Tibial artery (tissue), 4 donors: ENCODE measurements at regions not wholly inside any gene's neighbourhood (a gene's known extent, or its start where the extent isn't known, plus 50 kb on each side); places are given as distances from the start of the nearest gene placed in this dataset.

Source experiments
- DNase-seq, 2 donors: peaks; one replicate each; pipeline ENCODE4 v3.0.0-alpha.2; 2019
- H3K27ac ChIP-seq, 2 donors: fragments of 200-600 bp; sonication (generic) in 1 of 2; 1 replicate in 1 of 2; 2 replicates in 1 of 2; pipeline ENCODE4 v1.5.1; 2018 to 2019; ENCODE audit warnings: mild to moderate bottlenecking in 1 of 2
- H3K27me3 ChIP-seq, 2 donors: fragments of 200-600 bp; sonication (generic) in 1 of 2; one replicate each; pipeline versions ENCODE4 v1.5.1 to v1.6.0; 2016 to 2019
- H3K36me3 ChIP-seq, 3 donors: fragments of 200-600 bp; sonication (generic) in 2 of 3; one replicate each; pipeline ENCODE4 v1.5.1; 2016 to 2019; ENCODE audit warnings: mild to moderate bottlenecking in 2 of 3
- H3K4me1 ChIP-seq, 4 donors: fragments of 200-600 bp; sonication (generic) in 2 of 4; 1 replicate in 3 of 4; 2 replicates in 1 of 4; pipeline ENCODE4 v1.5.1; 2016 to 2019
- H3K4me3 ChIP-seq, 2 donors: fragments of 200-600 bp; sonication (generic) in 1 of 2; 1 replicate in 1 of 2; 2 replicates in 1 of 2; pipeline ENCODE4 v1.5.1; 2018 to 2019; ENCODE audit warnings: mild to moderate bottlenecking in 2 of 2
- H3K9me3 ChIP-seq, 3 donors: fragments of 200-600 bp; sonication (generic) in 1 of 3; one replicate each; pipeline ENCODE4 v1.5.1; 2016 to 2019
- intact Hi-C: fragments of 100-400 bp; cut with DNase I; formaldehyde crosslinking; loops from one replicate; pipeline ENCODE4 v1.15.0; 2023; ENCODE audit warnings: low total_unique reads
- TF ChIP-seq, protein P1 (sequence below), 2 experiments: fragments of 200-600 bp in 1 of 2; fragments of 450-650 bp in 1 of 2; IDR thresholded peaks; one replicate each; pipeline ENCODE4 v1.5.1; 2017 to 2019; ENCODE audit warnings: antibody characterized with exemption in 2 of 2, mild to moderate bottlenecking in 1 of 2, moderate library complexity in 1 of 2

DNA sequence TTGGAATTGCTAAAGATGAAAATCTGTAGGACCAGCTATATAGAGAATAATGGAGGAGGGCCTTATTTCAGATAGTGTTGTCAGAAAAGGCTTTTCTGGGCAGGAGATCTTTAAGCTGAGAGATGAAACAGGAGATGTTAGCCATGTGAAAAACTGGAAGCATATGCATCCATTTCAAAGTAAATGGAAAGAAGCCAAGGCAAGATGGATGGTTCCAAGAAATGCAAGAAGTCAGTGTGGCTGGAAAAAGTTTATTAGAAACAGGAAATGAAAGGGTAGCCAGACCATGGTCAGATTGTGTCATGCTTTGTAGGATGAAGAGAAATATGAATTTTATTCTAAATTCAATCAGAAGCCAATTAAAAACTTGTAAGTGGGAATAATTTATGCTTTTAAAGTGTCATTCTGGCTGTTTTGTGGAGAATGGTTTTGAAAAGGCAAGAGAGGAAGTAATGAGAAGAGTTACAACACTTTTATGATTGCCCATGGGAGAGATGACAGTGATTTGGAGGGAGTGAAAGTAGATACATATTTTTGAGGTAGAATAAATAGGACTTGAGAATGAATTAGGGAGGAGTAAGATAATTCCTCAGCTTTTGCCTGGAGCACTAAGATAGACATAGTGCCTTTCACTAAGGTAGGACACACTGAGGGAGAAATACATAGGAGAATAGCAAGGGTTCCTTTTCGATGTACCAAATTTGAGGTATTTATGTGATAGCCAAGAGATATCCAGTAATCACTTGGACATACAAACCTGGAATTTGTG is 620.1 kb downstream of the HTR1B start:
- H3K27ac ChIP-seq = no peak overlapping the region
- intact Hi-C loops = no loop called here
- DNase-seq = no peak
- no peaks in the 10 kb centered on the region for H3K36me3 ChIP-seq
- H3K4me1 ChIP-seq = peaks cover 0 to 13% (median 2%) of the 10 kb centered on the region in 4 donors
- TF ChIP-seq, protein P1, sequence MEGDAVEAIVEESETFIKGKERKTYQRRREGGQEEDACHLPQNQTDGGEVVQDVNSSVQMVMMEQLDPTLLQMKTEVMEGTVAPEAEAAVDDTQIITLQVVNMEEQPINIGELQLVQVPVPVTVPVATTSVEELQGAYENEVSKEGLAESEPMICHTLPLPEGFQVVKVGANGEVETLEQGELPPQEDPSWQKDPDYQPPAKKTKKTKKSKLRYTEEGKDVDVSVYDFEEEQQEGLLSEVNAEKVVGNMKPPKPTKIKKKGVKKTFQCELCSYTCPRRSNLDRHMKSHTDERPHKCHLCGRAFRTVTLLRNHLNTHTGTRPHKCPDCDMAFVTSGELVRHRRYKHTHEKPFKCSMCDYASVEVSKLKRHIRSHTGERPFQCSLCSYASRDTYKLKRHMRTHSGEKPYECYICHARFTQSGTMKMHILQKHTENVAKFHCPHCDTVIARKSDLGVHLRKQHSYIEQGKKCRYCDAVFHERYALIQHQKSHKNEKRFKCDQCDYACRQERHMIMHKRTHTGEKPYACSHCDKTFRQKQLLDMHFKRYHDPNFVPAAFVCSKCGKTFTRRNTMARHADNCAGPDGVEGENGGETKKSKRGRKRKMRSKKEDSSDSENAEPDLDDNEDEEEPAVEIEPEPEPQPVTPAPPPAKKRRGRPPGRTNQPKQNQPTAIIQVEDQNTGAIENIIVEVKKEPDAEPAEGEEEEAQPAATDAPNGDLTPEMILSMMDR (IDR thresholded peaks at IDR 0.05) = no peak
- no peak overlapping the region for H3K4me3 ChIP-seq
- no peaks in the 10 kb centered on the region for H3K9me3 ChIP-seq
- H3K27me3 ChIP-seq = no peaks in the 10 kb centered on the region

- TF ChIP-seq, protein P1 (IDR thresholded peaks at IDR 0.05) = no peak
- Histone ChIP-seq H3K36me3 (no peaks in the 10 kb centered on the region), H3K4me1 (peaks cover 0 to 13% (median 2%) of the 10 kb centered on the region in 4 donors), H3K27me3 (no peaks in the 10 kb centered on the region), H3K4me3 (no peak overlapping the region), H3K27ac (no peak overlapping the region), H3K9me3 (no peaks in the 10 kb centered on the region)
- DNase-seq = no peak
- intact Hi-C loops = no loop called here
These were observed 622.4 kb downstream of the HTR1B start for GRCh38 chr6:76840865-76841264.

DNA sequence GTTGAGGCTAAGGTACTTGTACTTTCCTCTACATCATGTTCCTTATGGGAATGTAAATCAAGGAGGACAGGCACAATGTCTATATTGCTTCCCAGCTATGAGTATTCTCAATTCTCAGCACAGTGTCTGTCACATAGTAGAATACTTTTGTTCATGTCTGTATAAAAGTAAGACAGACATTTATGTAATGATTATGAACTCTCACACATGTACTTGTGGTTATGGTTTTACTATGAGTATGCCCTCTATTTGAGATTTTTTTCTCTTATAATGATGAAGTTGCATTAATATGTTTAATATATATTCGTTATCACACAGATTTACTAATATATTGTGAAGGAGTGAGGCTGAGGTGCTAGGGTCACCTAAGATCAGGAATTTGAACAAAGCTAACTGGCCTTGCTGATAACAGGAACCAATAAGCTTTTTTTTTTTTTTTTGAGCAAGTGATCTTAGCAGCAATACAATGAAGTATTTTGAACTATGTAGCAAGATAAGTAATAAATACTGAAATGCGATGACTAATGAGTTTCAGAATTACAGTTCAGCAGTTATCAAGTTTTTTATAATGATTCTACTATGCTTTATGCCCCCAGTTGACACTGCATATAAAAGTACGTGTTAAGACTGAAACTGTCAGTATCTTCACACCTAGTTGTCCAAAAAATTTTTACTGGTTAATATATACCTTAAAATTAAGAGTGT is 623.1 kb downstream of the HTR1B start:
- DNase-seq = no peak
- Histone ChIP-seq H3K4me1 (peaks cover 0 to 13% (median 2%) of the 10 kb centered on the region in 4 donors), H3K36me3 (no peaks in the 10 kb centered on the region), H3K27ac (no peak overlapping the region), H3K27me3 (no peaks in the 10 kb centered on the region), H3K4me3 (no peak overlapping the region), H3K9me3 (no peaks in the 10 kb centered on the region)
- intact Hi-C loops = no loop called here
- TF ChIP-seq, protein P1 (IDR thresholded peaks at IDR 0.05) = no peak

DNA sequence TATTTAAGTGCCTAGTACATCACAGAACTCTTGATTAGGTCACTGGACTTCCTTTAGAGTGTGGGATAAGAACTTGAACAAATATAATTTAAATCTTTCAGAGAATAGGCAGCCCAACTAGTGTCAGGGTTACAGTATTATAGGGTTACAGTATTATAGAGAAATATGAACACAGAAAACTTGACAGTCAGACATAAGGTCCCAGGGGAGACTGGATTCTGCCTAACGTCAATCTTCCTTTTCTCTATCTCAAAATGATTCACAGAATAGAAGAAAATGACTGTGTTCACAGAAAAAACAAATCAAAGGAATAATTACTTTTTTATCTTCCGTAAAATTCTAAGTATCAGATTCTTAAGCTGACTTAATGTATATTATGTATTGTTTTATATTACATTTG is 623.8 kb downstream of the HTR1B start:
- Histone ChIP-seq H3K36me3 (no peaks in the 10 kb centered on the region), H3K27ac (no peak overlapping the region), H3K27me3 (no peaks in the 10 kb centered on the region), H3K4me1 (peaks cover 0 to 13% (median 2%) of the 10 kb centered on the region in 4 donors), H3K9me3 (no peaks in the 10 kb centered on the region), H3K4me3 (no peak overlapping the region)
- intact Hi-C loops = no loop called here
- TF ChIP-seq, protein P1 (IDR thresholded peaks at IDR 0.05) = no peak
- DNase-seq = no peak

- peaks cover 0 to 4% (median 0%) of the 10 kb centered on the region in 4 donors for H3K4me1 ChIP-seq
- H3K4me3 ChIP-seq = no peak overlapping the region
- H3K27me3 ChIP-seq = no peaks in the 10 kb centered on the region
- H3K9me3 ChIP-seq = no peaks in the 10 kb centered on the region
- intact Hi-C loops = no loop called here
- no peak overlapping the region for H3K27ac ChIP-seq
- TF ChIP-seq, protein P1 (IDR thresholded peaks at IDR 0.05) = no peak
- no peaks in the 10 kb centered on the region for H3K36me3 ChIP-seq
- no peak for DNase-seq
These were observed 625.7 kb downstream of the HTR1B start for GRCh38 chr6:76837564-76837963.
